ENCODE measurements at regions not wholly inside any gene's neighbourhood (a gene's known extent, or its start where the extent isn't known, plus 50 kb on each side); places are given as distances from the start of the nearest gene placed in this dataset.

- CTCF ChIA-PET = no interaction called here
- POLR2A ChIA-PET = no interaction called here
Observed at GRCh38 chr9:87307848-87308247, 189.8 kb upstream of the DAPK1 start.

GRCh38 chr9:87309236-87309635 lies 188.4 kb upstream of the DAPK1 start:
- CTCF ChIA-PET = no interaction called here
- POLR2A ChIA-PET = no interaction called here

- ChIA-PET CTCF (no interaction called here), POLR2A (interaction anchor here (0.7 kb wide), 1 partner anchor 364 kb away, joined by 4 read pairs; no protein-coding TSS in a partner anchor)
Observed at GRCh38 chr9:87310827-87311523, 186.7 kb upstream of the DAPK1 start.

GRCh38 chr9:87319656-87320055 lies 178.0 kb upstream of the DAPK1 start:
- POLR2A ChIA-PET = no interaction called here
- CTCF ChIA-PET = interaction anchor here (0.6 kb wide), 1 partner anchor 138 kb away, joined by 4 read pairs; no protein-coding TSS in a partner anchor

- POLR2A ChIA-PET = no interaction called here
- CTCF ChIA-PET = interaction anchor here (0.6 kb wide), 1 partner anchor 833 kb away, joined by 3 read pairs; no protein-coding TSS in a partner anchor
Observed at GRCh38 chr9:87320146-87320884, 177.4 kb upstream of the DAPK1 start.

GRCh38 chr9:87322840-87323635 lies 174.6 kb upstream of the DAPK1 start:
- CTCF ChIA-PET = interaction anchor here (0.7 kb wide), 2 partner anchors 909 to 1138 kb away, joined by 3 to 4 read pairs; no protein-coding TSS in a partner anchor
- POLR2A ChIA-PET = no interaction called here

- ChIA-PET CTCF (interaction anchor here (0.7 kb wide), 1 partner anchor 1138 kb away, joined by 4 read pairs; no protein-coding TSS in a partner anchor), POLR2A (no interaction called here)
Observed at GRCh38 chr9:87323928-87324327, 173.7 kb upstream of the DAPK1 start.

GRCh38 chr9:87324613-87325194 lies 173.0 kb upstream of the DAPK1 start:
- CTCF ChIA-PET = interaction anchor here (0.7 to 1.0 kb wide), 2 partner anchors 10 kb away, joined by 3 read pairs; no protein-coding TSS in a partner anchor
- POLR2A ChIA-PET = no interaction called here

- ChIA-PET CTCF (no interaction called here), POLR2A (no interaction called here)
Observed at GRCh38 chr9:87327575-87328125, 170.0 kb upstream of the DAPK1 start.

- CTCF ChIA-PET = no interaction called here
- POLR2A ChIA-PET = no interaction called here
Observed at GRCh38 chr9:87333802-87334201, 163.9 kb upstream of the DAPK1 start.

GRCh38 chr9:87334366-87334765 lies 163.3 kb upstream of the DAPK1 start:
- POLR2A ChIA-PET = no interaction called here
- CTCF ChIA-PET = no interaction called here

GRCh38 chr9:87336407-87336806 lies 161.3 kb upstream of the DAPK1 start:
- CTCF ChIA-PET = no interaction called here
- POLR2A ChIA-PET = no interaction called here

- ChIA-PET CTCF (no interaction called here), POLR2A (no interaction called here)
Observed at GRCh38 chr9:87336914-87337333, 160.7 kb upstream of the DAPK1 start.

GRCh38 chr9:87337335-87338087 lies 160.2 kb upstream of the DAPK1 start:
- ChIA-PET CTCF (no interaction called here), POLR2A (no interaction called here)

GRCh38 chr9:87338088-87338989 lies 159.3 kb upstream of the DAPK1 start:
- ChIA-PET CTCF (no interaction called here), POLR2A (no interaction called here)

- POLR2A ChIA-PET = no interaction called here
- CTCF ChIA-PET = no interaction called here
Observed at GRCh38 chr9:87340391-87340790, 157.3 kb upstream of the DAPK1 start.

GRCh38 chr9:87342743-87343142 lies 154.9 kb upstream of the DAPK1 start:
- CTCF ChIA-PET = interaction anchor here (0.7 kb wide), 1 partner anchor 56 kb away, joined by 3 read pairs; no protein-coding TSS in a partner anchor
- POLR2A ChIA-PET = no interaction called here

GRCh38 chr9:87343816-87344430 lies 153.7 kb upstream of the DAPK1 start:
- ChIA-PET POLR2A (no interaction called here), CTCF (no interaction called here)
